ENCODE measurements at regions not wholly inside any gene's neighbourhood (a gene's known extent, or its start where the extent isn't known, plus 50 kb on each side); places are given as distances from the start of the nearest gene placed in this dataset.

- ChIA-PET CTCF (interaction anchor here (1.0 kb wide), 1 partner anchor 10 kb away, joined by 3 read pairs; no protein-coding TSS in a partner anchor), POLR2A (no interaction called here)
- DNase-seq (ENCODE audit: low read depth in 1 of 2, low spot score in 1 of 2), result no peak
- no peak for TF ChIP-seq BHLHE40 (IDR thresholded peaks at IDR 0.05; ENCODE audit: low read depth, low read length)
- no peak for TF ChIP-seq ZNF302 (CRISPR knock-in tag; IDR thresholded peaks at IDR 0.05)
- TF ChIP-seq KDM1A (IDR thresholded peaks at IDR 0.05; ENCODE audit: low read depth), result no peak
- TF ChIP-seq CTCF (IDR thresholded peaks at IDR 0.05), result no peak
- TF ChIP-seq JUN (IDR thresholded peaks at IDR 0.05), result no peak
- TF ChIP-seq RFX5 (IDR thresholded peaks at IDR 0.05), result no peak
- TF ChIP-seq BCL3 (IDR thresholded peaks at IDR 0.05), result no peak
- TF ChIP-seq HMGXB4 (CRISPR knock-in tag; IDR thresholded peaks at IDR 0.05; ENCODE audit: borderline replicate concordance), result no peak
- no peak for TF ChIP-seq ZC3H11A (IDR thresholded peaks at IDR 0.05)
- TF ChIP-seq HOXB5 (CRISPR knock-in tag; IDR thresholded peaks at IDR 0.05), result no peak
- TF ChIP-seq POLR2A (IDR thresholded peaks at IDR 0.05; ENCODE audit: low read length), result no peak
- Histone ChIP-seq H3K27ac (no peak overlapping the region), H3K4me3 (no peak overlapping the region), H3K9me3 (no peaks in the 10 kb centered on the region), H3K4me2 (no peak overlapping the region), H3K4me1 (no peaks in the 10 kb centered on the region)
- no peak for FAIRE-seq
- ATAC-seq, result no peak
- WGBS (ENCODE audit: missing lambda C conversion rate), result 25% methylated on average over 8 of the region's 8 CpGs
These were observed 75.1 kb downstream of the INHBA start for GRCh38 chr7:41627645-41628298.

- FAIRE-seq, result no peak
- Histone ChIP-seq H3K4me3 (no peak overlapping the region), H3K9me3 (no peaks in the 10 kb centered on the region), H3K4me1 (no peaks in the 10 kb centered on the region), H3K27ac (no peak overlapping the region), H3K4me2 (no peak overlapping the region)
- no peak for ATAC-seq
- CTCF ChIA-PET, result no interaction called here
- POLR2A ChIA-PET, result no interaction called here
- DNase-seq (ENCODE audit: low read depth in 1 of 2, low spot score in 1 of 2), result no peak
- no peak for TF ChIP-seq RNF2 (IDR thresholded peaks at IDR 0.05; ENCODE audit: borderline replicate concordance, low read depth)
- TF ChIP-seq POLR2AphosphoS2 (conservative IDR thresholded peaks at IDR 0.05; ENCODE audit: low read length), result no peak
- TF ChIP-seq ESRRA (IDR thresholded peaks at IDR 0.05; ENCODE audit: borderline replicate concordance, low read length), result no peak
- TF ChIP-seq HMGXB4 (CRISPR knock-in tag; IDR thresholded peaks at IDR 0.05; ENCODE audit: borderline replicate concordance), result no peak
- TF ChIP-seq GATA3 (IDR thresholded peaks at IDR 0.05; ENCODE audit: borderline replicate concordance), result no peak
- no peak for TF ChIP-seq FOSL2 (IDR thresholded peaks at IDR 0.05)
- no peak for TF ChIP-seq FOSL2 (CRISPR knock-in tag; IDR thresholded peaks at IDR 0.05)
- no peak for TF ChIP-seq CHD4 (IDR thresholded peaks at IDR 0.05; ENCODE audit: borderline replicate concordance)
- TF ChIP-seq POLR2A (IDR thresholded peaks at IDR 0.05; ENCODE audit: low read length), result no peak
These were observed 78.1 kb downstream of the INHBA start for GRCh38 chr7:41624818-41625217.

Data from A549 (cell line).